Suprapubic skin (tissue), 4 donors: ENCODE measurements at regions not wholly inside any gene's neighbourhood (a gene's known extent, or its start where the extent isn't known, plus 50 kb on each side); places are given as distances from the start of the nearest gene placed in this dataset.

Experiments
- DNase-seq, 2 donors: peaks; one replicate each; pipeline ENCODE4 v3.0.0-alpha.2; 2019; ENCODE audit warnings: low spot score in 2 of 2
- H3K27ac ChIP-seq: fragments of 200-600 bp; sonication (generic); one replicate; pipeline ENCODE4 v1.5.1; 2019
- H3K27me3 ChIP-seq: fragments of 200-600 bp; sonication (generic); one replicate; pipeline ENCODE4 v1.5.1; 2019
- H3K36me3 ChIP-seq: fragments of 200-600 bp; sonication (generic); one replicate; pipeline ENCODE4 v1.5.1; 2019
- H3K4me1 ChIP-seq: fragments of 200-600 bp; sonication (generic); one replicate; pipeline ENCODE4 v1.5.1; 2019
- H3K4me3 ChIP-seq: fragments of 200-600 bp; sonication (generic); one replicate; pipeline ENCODE4 v1.5.1; 2019; ENCODE audit warnings: mild to moderate bottlenecking
- H3K9me3 ChIP-seq: fragments of 200-600 bp; sonication (generic); one replicate; pipeline ENCODE4 v1.5.1; 2019
- EP300 ChIP-seq: sonication (generic); formaldehyde crosslinking; IDR thresholded peaks from one replicate; pipeline ENCODE4 v1.6.1; 2017; ENCODE audit warnings: antibody characterized with exemption
- POLR2A ChIP-seq, 2 donors: fragments of 450-650 bp; IDR thresholded peaks; one replicate each; pipeline ENCODE4 v1.6.1; 2017; ENCODE audit warnings: antibody characterized with exemption in 2 of 2, mild to moderate bottlenecking in 2 of 2, moderate library complexity in 2 of 2
- POLR2AphosphoS5 ChIP-seq, 3 donors: sonication (generic); formaldehyde crosslinking; IDR thresholded peaks; one replicate each; pipeline ENCODE4 v1.6.1; 2017; ENCODE audit warnings: antibody characterized with exemption in 3 of 3
- WGBS: methylation state at CpG from one replicate; pipeline ENCODE4 v1.1.5; 2018; 5-methylcytosine and 5-hydroxymethylcytosine counted together
- TF ChIP-seq, protein P1 (sequence below), 2 donors: fragments of 200-600 bp in 1 of 2; fragments of 450-650 bp in 1 of 2; sonication (generic) in 1 of 2; IDR thresholded peaks; one replicate each; pipeline ENCODE4 v1.5.1; 2016 to 2019; ENCODE audit warnings: antibody characterized with exemption in 2 of 2, mild to moderate bottlenecking in 1 of 2, moderate library complexity in 1 of 2

DNA sequence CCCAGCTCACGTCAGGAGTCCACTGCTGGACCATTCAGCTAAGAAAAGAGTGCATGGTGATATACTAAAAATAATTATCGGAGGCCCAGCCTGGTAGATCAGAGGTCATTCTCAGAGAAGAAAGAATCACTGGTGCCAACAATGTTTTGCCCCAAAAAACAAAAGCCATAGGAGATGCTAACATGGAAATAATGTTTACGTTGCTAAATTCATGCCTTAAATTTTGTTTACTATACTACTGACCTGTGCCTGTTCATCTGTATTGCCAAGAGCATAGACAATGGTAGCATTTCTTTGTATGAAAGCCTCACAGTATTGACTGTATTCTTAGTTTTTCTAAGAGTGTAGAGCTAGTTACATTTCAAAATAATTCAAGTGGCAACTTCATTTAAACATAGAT lies 138.1 kb upstream of the GPR149 start:
- H3K9me3 ChIP-seq = no peaks in the 10 kb centered on the region
- H3K27me3 ChIP-seq = no peaks in the 10 kb centered on the region
- H3K36me3 ChIP-seq = no peaks in the 10 kb centered on the region
- TF ChIP-seq POLR2AphosphoS5 (IDR thresholded peaks at IDR 0.05) = no peak
- no peak for TF ChIP-seq EP300
- no peak for TF ChIP-seq POLR2A (IDR thresholded peaks at IDR 0.05)
- TF ChIP-seq, protein P1, sequence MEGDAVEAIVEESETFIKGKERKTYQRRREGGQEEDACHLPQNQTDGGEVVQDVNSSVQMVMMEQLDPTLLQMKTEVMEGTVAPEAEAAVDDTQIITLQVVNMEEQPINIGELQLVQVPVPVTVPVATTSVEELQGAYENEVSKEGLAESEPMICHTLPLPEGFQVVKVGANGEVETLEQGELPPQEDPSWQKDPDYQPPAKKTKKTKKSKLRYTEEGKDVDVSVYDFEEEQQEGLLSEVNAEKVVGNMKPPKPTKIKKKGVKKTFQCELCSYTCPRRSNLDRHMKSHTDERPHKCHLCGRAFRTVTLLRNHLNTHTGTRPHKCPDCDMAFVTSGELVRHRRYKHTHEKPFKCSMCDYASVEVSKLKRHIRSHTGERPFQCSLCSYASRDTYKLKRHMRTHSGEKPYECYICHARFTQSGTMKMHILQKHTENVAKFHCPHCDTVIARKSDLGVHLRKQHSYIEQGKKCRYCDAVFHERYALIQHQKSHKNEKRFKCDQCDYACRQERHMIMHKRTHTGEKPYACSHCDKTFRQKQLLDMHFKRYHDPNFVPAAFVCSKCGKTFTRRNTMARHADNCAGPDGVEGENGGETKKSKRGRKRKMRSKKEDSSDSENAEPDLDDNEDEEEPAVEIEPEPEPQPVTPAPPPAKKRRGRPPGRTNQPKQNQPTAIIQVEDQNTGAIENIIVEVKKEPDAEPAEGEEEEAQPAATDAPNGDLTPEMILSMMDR (IDR thresholded peaks at IDR 0.05) = no peak
- no peak overlapping the region for H3K27ac ChIP-seq
- no peak for DNase-seq
- WGBS = 84% methylated on average over 3 of the region's 3 CpGs
- H3K4me1 ChIP-seq = no peaks in the 10 kb centered on the region
- no peak overlapping the region for H3K4me3 ChIP-seq

DNA sequence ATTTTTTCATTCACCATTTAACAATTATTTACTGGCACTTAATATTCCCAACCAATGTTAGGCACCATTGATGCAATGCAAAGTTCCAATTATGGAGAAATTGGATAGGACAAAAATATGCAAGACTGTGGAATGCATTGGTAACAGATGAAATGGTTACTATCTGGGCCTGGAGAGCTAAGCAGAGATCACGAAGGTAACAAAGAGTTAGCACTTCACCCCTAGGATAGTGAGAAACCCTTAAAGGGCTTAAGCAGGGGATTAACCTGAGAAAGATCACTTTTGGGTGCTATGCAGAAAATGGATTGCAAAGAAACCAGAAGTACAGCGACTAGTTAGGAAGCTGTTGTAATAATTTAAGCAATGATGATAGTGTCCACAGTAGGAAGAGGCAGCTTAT lies 129.6 kb upstream of the GPR149 start:
- no peaks in the 10 kb centered on the region for H3K9me3 ChIP-seq
- DNase-seq = no peak
- 84% methylated on average over 2 of the region's 2 CpGs for WGBS
- TF ChIP-seq EP300 = no peak
- TF ChIP-seq POLR2A (IDR thresholded peaks at IDR 0.05) = no peak
- no peak for TF ChIP-seq POLR2AphosphoS5 (IDR thresholded peaks at IDR 0.05)
- TF ChIP-seq, protein P1 (IDR thresholded peaks at IDR 0.05) = no peak
- H3K4me3 ChIP-seq = no peak overlapping the region
- no peaks in the 10 kb centered on the region for H3K36me3 ChIP-seq
- H3K27me3 ChIP-seq = no peaks in the 10 kb centered on the region
- no peak overlapping the region for H3K27ac ChIP-seq
- no peaks in the 10 kb centered on the region for H3K4me1 ChIP-seq

DNA sequence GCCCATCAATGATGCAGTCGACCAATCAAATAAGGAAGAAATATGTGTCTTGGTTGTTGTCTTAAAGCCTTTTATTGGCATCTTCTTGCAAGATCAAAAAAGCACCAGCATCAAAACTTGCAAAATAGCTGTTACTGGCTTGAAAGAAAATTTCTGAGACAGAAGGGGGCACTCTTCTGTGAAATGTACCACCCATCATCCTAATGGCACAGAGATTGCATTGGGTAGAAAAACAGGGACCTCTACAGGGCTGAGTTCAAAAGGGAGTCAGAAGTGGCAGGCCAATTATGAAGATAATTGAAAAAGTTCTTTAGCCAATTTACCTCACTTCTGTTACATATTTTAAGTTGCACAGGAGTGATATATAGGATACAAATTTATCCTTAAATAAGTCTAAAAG lies 122.3 kb upstream of the GPR149 start:
- WGBS = 25% methylated on average over 1 of the region's 1 CpG
- TF ChIP-seq POLR2A (IDR thresholded peaks at IDR 0.05) = no peak
- TF ChIP-seq POLR2AphosphoS5 (IDR thresholded peaks at IDR 0.05) = no peak
- no peak for TF ChIP-seq EP300
- TF ChIP-seq, protein P1 (IDR thresholded peaks at IDR 0.05) = no peak

DNA sequence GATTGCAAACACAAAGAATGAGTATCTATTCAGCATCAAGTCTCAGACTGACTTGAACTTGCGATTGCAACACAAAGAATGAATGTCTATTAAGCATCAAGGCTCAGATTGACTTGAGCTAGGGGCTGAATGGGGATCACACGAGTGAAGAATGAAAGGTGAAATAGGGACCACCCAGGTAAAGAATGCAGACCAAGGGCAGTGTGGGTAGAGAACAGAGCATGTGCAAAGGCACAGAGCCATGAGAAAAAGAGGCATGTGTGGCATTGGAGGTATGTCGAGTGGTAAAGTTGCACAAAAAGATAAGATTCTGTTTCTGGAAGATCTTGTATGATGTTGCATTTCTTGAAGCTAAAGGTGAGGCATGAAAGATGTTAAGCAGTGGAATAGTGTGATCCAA lies 119.4 kb upstream of the GPR149 start:
- H3K9me3 ChIP-seq = no peaks in the 10 kb centered on the region
- H3K27ac ChIP-seq = no peak overlapping the region
- TF ChIP-seq POLR2A (IDR thresholded peaks at IDR 0.05) (no peak), POLR2AphosphoS5 (IDR thresholded peaks at IDR 0.05) (no peak), EP300 (no peak)
- TF ChIP-seq, protein P1 (IDR thresholded peaks at IDR 0.05) = no peak
- H3K27me3 ChIP-seq = no peaks in the 10 kb centered on the region
- H3K4me3 ChIP-seq = no peak overlapping the region
- no peak for DNase-seq
- WGBS = 68% methylated on average over 3 of the region's 3 CpGs
- no peaks in the 10 kb centered on the region for H3K36me3 ChIP-seq
- no peaks in the 10 kb centered on the region for H3K4me1 ChIP-seq

More for the DNA sequence above, 122.3 kb upstream of the GPR149 start:
- Histone ChIP-seq H3K27me3 (no peaks in the 10 kb centered on the region), H3K4me3 (no peak overlapping the region), H3K9me3 (no peaks in the 10 kb centered on the region), H3K36me3 (no peaks in the 10 kb centered on the region), H3K27ac (no peak overlapping the region), H3K4me1 (no peaks in the 10 kb centered on the region)
- DNase-seq = no peak

DNA sequence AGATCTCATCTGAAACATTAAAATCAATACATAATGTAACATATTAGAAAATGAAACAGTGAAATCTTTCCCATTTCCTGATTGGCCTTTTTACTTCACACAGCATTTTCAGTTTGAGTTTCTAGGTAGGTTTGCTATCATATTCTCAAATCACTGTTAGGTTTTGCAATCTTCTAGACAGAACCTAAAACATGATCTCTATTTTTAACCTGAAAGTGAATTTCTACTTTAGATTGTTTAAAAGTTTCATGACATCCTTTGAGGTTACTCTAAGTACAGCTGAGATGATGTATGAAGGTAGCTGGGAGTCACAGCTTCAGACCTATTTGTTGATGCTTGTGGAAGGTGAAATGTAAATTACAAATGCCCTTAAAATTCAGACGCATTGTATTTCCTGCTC lies 118.4 kb upstream of the GPR149 start:
- H3K27ac ChIP-seq = no peak overlapping the region
- DNase-seq = no peak
- H3K27me3 ChIP-seq = no peaks in the 10 kb centered on the region
- 87% methylated on average over 1 of the region's 1 CpG for WGBS
- H3K9me3 ChIP-seq = no peaks in the 10 kb centered on the region
- no peak overlapping the region for H3K4me3 ChIP-seq
- H3K36me3 ChIP-seq = no peaks in the 10 kb centered on the region
- TF ChIP-seq, protein P1 (IDR thresholded peaks at IDR 0.05) = no peak
- TF ChIP-seq EP300 = no peak
- no peak for TF ChIP-seq POLR2A (IDR thresholded peaks at IDR 0.05)
- TF ChIP-seq POLR2AphosphoS5 (IDR thresholded peaks at IDR 0.05) = no peak
- no peaks in the 10 kb centered on the region for H3K4me1 ChIP-seq
